Left colon (tissue), 2 donors: ENCODE measurements at regions not wholly inside any gene's neighbourhood (a gene's known extent, or its start where the extent isn't known, plus 50 kb on each side); places are given as distances from the start of the nearest gene placed in this dataset.
"Not testable (repeated sequence)": the region's sequence is repeated elsewhere in the genome, so short reads cannot be mapped to it uniquely, and the experiment has no call there.

Experiments used
- ATAC-seq: fragments of 200-7000 bp; cut with Tn5 transposase; one replicate; pipeline ENCODE4 v1.9.1; 2020; ENCODE audit warnings: mild to moderate bottlenecking, moderate library complexity
- DNase-seq, 2 donors: peaks; one replicate each; pipeline ENCODE4 v3.0.0-alpha.2; 2020
- intact Hi-C, 2 donors: fragments of 100-400 bp; cut with DNase I in 1 of 2; cut with micrococcal nuclease in 1 of 2; formaldehyde crosslinking; loops; one replicate each; pipeline versions ENCODE4 v1.11.2 to v1.14.0; 2022; cut with DNase I, micrococcal nuclease
- donor health status: DM: no; HTN: no; CAD: no.
- donor health status: DM: yes; HTN: yes; CAD: no.

DNA sequence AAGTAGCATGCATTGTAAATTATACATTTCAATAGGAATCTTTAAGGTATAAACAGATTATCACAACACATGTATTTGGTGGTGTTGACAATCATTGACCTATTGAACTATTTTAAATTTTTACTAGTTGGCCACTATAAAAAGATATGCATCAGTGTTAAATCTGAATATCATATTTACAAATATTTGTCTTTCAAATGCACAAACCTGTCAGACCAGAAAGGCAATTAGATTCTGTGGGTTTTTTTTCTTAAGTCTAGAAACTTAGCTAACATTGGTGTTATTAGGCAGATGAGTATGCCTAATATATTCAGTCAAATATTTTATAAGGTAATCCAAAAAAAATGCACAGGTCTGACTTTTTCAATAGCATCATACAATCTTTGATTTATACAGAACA, 241.4 kb upstream of the DGKB start:
- DNase-seq = no peak
- intact Hi-C loops = no loop called here
- ATAC-seq = no peak

DNA sequence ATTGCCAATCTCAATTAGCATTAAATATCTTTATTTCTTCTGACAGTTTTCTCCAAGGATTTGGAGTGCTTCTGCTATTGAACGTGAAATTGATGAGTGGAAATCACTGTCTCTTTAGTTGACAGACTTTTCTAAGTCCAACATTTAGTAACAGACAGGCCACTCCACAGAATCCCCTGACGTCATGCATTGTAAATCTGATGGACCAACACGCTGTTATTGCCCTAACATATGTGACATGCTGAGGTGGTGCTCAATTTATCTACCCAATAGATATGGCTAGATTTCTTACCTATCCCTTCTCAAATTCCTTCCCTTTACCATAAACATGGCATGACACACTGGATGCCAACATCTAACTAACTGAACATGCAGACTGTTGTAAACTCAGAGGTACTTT, 240.6 kb upstream of the DGKB start:
- no peak for DNase-seq
- ATAC-seq = no peak
- intact Hi-C loops = no loop called here

DNA sequence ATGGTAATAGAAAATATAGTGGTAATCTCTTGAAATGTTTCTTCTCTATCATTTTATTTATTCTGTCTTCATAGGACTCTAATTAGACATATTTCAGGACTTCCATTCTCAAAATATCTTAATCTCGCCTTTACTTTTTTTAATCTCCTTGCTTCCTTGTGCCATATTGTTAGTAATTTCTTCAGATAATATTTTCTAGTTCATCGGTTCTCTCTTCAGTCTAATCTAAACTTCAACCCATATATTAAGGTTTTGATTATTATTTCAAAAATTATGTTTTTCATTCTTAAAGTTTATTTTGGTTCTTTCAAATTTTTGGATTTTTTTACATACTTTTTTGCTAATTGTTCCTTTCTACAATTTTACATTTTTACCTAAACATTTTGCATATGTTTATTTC, 237.9 kb upstream of the DGKB start:
- intact Hi-C loops = no loop called here
- ATAC-seq (no peak), DNase-seq (no peak)

DNA sequence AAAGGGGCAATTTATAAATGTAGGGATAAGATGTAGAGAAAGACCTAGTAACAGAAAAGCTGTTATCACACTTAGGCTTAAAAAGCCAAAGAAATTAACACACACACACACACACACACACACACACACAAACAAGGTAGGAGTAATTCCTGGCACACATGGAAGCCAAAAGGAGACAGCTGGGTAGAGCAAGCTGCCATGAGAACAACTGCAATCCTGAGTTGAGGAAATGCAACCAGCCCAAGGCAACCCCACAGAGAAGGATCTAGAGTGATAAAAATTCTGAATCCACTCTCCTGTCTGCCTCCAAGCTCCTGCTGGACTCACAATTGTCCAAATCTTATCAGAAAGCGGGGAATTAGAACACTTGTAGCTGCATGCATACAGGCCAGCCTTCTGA, 229.1 kb upstream of the DGKB start:
- DNase-seq = no peak
- intact Hi-C loops = no loop called here
- no peak for ATAC-seq

DNA sequence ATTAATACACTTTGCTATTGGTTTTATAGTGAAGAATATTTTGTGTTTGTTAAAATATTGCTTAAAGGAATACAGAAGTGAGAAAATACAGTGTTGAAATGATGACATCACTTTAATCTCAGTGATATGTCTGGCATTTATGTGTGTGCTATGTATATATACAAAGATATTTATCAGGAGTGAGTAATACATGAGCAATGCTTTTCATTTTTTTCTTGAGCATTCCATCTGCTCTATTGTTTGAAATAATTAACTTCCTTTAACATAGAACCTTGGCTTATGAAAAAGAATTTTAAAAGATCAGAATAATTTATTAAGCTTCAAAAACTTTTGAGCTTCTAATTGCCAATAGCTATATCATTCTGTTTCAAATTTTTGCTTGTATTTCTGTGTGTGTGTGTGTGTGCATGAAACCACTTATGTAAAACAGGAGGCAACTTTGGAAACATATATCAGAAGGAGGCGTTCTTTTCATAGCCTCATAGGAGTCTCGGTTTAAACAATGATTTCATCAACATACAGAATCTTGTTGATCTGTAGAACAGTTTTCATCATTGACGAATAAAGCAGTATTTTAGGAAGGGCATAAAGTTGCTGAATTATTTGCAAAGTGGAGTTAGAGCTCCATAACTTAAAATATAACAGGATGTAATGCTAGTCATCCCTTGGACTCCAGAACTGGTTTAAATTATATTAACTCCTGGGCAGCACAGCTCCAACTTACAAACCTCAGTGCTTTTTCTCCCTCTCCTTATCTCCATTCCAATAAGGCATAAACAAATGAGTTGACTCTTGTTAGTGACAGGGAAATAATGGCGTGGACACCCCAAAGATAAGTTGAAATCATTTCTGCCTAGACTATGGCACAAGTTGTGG, 228.4 kb upstream of the DGKB start:
- ATAC-seq (no peak), DNase-seq (no peak)
- intact Hi-C loops = no loop called here

DNA sequence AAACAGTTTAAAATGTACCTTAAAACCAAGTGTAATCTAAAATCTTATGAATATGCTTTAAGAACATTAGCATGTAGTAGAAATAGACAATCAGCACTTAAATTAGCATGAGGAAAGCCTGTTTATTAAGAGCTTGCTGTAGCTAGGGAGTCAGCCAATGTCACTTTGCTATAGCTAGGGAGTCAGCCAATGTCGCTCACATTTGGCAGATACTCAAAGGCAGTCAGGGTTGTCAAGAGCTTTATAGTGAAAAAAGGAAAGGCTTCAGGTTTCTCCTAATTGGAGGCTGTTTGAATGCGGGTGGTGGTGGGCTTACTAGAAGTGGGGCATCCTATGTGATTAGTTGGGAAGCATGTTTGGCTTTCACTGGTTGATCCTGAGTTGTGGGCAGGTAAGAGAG, 226.2 kb upstream of the DGKB start:
- intact Hi-C loops = no loop called here

DNA sequence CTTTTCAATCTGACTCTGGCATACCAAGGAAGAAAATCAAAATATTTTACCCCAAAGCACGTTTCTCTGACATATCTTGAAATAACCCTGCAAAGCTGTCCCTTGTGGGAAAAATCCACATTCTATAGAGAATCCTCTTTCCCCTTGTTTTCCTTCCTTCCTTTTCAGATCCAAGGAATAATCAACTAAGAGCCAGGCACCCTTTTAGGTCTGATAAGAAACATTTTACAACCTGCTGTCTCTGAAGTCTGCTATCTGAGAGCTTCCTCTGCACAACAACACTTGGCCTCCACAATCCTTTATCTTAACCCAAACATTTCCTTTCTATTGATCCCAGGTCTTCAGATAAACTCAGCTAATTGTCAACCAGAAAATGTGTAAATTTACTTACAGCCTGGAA, 224.1 kb upstream of the DGKB start:
- DNase-seq, intact Hi-C loops, ATAC-seq: not testable (repeated sequence)

More for the DNA sequence above, 226.2 kb upstream of the DGKB start:
- ATAC-seq (no peak), DNase-seq (no peak)

DNA sequence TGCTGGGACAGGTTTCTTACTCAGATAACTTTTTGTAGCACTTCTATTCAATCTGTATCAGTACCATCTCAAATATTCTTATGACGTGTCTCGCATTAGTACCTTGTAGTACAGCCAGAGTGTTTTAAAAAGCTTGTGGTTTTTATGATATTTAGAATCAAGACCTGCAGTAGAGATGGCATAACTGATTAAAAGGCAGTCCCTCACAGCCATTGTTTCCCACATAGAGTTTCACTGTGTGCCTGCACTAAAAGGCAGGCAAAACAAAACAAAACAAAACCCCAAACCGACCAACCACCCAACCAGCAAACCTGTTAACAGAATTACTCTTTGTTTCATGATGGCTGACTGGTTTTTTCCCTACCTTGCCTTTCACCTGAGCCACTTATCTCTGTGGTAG, 221.3 kb upstream of the DGKB start:
- no peak for ATAC-seq
- intact Hi-C loops = no loop called here

DNA sequence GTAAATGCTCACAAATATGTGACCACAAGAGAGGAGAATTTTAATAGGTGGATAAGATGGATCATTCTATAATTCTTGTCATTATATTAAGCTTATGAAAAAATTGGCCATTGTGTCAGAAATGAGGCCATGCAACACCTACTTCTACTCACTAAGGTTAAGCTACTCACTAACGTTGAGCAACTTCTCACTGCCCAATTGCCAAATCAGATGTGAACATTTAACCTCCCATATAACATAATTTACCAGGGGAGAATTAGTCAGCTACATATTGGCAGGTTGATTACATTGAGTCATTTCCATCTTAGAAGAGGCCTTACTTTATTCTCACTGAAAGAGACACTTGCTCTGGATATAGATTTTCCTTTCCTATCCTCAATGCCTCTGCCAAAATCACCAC, 211.2 kb upstream of the DGKB start:
- intact Hi-C loops = no loop called here
- ATAC-seq = no peak

More for the DNA sequence above, 221.3 kb upstream of the DGKB start:
- DNase-seq = no peak

DNA sequence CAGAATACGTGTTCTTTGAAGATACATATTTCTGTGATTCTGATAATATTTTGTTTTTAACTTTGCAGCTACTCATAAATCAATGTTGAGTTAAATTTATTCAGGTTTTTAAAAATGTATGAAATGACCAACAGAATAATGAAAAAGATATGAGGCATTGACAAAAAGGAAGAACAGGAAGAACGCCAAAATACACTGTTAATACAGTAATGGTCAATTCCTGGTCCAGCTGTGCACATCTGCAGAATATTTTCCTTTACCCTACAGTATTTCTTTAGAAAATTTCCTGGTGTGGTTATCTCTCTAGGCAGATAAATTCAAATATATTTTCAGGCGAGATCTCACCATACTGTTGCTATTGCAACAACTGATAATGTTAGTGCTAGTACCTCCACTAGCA, 203.2 kb upstream of the DGKB start:
- ATAC-seq (no peak), DNase-seq (no peak)
- intact Hi-C loops = no loop called here

More for the DNA sequence above, 211.2 kb upstream of the DGKB start:
- DNase-seq = no peak

DNA sequence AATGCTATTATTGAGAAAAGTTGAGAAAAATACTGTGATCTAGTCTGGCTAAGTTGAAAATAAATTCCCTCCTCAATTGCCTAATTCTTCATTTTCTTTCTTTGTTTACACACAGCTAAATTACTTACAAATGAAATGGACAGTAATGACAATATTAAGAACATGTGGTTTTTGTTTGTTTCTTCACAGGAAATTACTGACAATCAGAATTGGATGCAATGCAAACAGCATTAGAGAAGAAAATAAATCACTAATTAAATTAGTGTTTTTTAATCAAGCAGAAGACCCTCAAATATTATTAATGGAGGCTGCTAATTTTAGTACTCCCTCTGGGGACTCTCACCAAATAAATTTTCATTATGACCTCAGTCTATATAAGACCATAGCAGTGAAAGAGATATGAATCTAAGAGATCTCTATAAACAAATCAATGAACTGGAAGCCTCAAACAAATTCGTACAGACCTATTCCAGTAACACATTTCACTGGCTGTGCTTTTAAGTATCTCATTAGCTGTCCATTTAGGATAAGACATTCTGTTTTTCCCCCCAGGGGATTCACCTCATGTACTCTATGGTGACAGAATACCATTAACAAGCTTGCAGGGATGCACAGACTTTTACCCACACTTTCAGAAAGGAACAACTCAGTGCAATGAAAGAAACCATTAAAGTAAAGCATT, 202.0 kb upstream of the DGKB start:
- no peak for ATAC-seq
- no peak for DNase-seq
- intact Hi-C loops = no loop called here

DNA sequence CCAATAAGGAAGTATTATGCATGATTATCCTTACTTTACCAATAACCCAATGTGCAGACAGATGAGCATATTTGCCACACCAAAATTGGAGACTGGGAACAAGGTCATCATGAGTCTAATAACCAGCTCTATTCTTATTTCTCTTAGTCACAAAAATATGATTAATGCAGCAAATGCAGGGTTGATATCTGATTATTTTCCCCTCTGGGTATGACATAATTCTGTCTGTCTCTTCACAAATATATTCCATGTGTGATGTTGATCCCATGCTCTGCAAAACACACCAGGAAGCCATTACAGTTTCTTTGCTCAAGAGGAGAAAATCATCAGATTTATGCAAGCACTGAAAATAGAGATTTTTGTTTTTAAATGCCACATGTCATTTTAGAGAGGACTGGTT, 196.5 kb upstream of the DGKB start:
- DNase-seq = no peak
- no peak for ATAC-seq
- intact Hi-C loops = no loop called here

DNA sequence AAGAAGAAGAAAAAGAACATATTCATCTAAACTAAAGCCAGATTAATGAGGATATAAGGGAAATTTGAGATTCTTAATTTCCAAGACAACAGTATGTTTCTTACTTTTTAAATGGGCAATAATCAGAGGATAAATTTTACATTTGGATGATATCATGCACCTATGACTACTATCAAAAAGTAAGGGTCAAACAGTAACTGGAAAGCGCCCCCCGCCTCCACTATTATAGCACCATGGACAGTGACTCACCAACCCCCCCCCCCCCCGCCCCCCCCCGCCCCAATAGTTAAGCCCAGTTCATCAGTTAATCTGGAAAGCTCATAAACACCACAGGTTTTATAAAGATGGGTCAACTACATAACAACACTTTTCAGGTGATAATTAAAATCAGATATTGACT, 194.3 kb upstream of the DGKB start:
- intact Hi-C loops = no loop called here

DNA sequence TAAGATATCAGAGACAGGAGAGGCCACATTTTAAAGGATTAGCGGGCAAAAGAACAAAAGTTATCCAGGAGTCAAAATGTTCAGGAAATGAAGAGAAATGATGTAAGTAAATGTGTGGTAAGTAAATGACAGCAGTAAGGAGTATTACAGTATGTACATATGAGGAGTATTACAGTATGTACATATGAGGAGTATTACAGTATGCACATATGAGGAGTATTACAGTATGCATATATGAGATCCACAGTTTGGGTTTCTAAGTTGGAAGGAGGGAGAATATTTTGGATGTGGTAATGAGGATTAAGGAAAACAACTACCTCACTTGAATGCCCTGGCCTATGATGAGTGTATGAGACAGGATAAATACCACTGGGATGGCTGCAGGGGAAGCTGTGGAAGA, 192.4 kb upstream of the DGKB start:
- intact Hi-C loops = no loop called here
- DNase-seq = no peak
- no peak for ATAC-seq

More for the DNA sequence above, 194.3 kb upstream of the DGKB start:
- DNase-seq = no peak
- ATAC-seq = no peak

DNA sequence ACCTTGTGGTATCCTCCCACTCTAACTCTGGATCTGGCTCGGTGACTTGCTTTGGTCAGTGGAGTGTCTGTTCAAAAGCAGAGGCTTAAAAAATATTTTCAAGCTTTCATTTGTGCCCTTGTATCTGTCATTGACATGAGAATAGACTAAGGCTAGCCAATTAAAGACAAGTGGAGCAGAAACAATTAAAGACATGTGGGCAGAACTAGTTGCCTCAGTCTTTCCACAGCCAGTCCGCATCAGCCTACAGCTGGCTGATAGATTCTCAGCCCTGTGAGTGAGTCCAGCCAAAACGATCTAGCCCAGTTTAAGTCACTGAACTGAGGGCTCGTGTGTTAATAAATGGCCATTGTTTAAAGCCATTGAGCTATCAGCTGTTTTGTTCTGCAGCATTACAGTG, 185.2 kb upstream of the DGKB start:
- intact Hi-C loops = no loop called here
- ATAC-seq (no peak), DNase-seq (no peak)

DNA sequence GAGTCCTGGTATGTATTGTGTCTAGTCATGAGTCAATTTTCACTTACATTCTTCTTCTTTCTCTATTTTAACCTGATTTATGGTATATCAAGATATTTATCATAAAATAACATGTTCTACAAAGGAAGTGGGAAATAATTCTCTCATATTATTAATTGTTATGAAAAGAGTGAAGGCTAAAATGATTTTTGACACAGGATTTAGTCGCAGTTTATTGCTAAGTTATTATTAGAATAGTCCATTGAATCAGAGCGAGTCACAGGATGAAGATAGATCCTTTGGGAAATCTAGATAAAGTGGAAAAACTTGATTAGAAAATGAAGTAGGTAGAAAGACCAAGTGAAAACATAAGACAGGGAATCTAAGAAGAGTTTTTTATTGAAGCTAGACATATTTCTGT, 184.3 kb upstream of the DGKB start:
- ATAC-seq (no peak), DNase-seq (no peak)
- intact Hi-C loops = no loop called here

DNA sequence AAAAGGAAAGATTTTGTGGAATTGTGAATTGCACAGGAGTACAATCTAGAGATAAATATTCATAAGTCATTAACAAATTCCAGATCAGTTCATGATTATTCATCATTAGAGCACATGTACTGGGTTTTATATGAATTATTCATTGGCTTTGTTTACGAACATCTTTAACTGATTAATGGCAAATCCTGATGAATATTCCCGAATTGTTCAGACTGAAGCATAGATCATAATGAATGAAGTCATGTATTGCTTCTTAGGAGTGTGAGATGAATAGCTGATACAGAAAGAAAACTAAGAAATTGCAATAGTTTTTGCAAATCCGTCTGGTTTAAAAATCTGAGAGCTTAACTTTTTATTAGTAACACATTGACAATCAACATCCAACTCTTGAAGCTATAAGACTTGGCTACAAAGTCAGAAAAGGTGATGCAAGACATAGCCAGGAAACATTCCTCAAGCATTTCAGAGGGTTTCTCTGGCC, 183.6 kb upstream of the DGKB start:
- DNase-seq (no peak), ATAC-seq (no peak)
- intact Hi-C loops = no loop called here

DNA sequence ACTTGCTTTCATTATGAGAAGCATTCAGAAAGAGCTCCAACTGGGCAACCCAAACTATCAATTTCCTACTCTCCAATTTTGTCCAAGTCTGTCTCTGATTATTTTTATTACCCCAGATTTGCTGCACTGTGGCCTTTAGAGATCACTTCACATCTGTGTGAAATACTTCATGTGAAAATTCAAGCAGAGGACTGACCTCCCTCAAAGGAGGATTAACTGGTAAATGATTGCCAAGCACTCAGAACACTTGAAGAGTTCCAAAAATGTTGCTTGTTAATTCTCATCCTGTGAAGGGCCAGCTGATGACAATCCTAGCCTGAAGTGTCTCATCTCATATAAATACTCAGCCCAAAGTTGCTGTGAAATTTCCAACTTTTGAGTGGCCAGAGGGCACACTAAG, 182.8 kb upstream of the DGKB start:
- ATAC-seq (no peak), DNase-seq (no peak)
- intact Hi-C loops = no loop called here

DNA sequence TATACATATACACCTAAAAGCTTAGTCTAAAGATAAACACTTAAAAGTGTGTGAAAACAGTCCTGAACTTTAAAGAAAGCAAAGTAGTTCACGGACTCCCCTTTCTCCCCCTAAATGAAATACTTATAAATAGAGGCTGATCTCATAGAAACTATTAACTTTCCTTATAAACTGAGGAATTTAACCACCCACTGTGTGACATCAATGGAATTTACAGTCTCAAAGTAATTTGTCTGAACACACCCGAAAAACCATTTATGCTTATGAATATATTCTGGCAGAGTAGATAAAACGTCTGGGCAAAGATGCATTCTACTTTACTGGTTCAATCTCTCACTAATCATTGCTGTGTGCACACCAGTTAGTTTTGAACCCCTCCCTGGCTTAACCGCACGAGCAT, 181.8 kb upstream of the DGKB start:
- DNase-seq = no peak
- intact Hi-C loops = no loop called here
- no peak for ATAC-seq

DNA sequence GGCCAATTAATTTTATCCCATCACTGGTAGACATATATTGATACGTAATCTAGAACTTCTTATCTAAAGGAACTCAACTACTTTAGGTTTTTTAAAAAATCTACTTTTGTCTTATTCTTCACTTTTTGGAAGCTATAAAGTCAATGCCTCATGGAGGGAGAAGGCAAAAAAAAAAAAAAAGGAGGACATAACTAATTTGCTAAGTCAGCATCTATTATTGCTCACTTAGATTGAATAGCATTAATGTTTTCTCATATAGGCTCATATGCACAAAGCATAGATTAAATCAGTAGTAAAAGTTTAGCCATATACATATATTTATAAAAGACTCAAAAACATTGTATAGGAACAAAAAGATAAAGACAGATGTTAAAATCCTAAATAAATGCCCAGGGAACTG, 179.3 kb upstream of the DGKB start:
- ATAC-seq = no peak
- DNase-seq = no peak
- intact Hi-C loops = no loop called here
